ENCODE measurements at regions not wholly inside any gene's neighbourhood (a gene's known extent, or its start where the extent isn't known, plus 50 kb on each side); places are given as distances from the start of the nearest gene placed in this dataset.

DNA sequence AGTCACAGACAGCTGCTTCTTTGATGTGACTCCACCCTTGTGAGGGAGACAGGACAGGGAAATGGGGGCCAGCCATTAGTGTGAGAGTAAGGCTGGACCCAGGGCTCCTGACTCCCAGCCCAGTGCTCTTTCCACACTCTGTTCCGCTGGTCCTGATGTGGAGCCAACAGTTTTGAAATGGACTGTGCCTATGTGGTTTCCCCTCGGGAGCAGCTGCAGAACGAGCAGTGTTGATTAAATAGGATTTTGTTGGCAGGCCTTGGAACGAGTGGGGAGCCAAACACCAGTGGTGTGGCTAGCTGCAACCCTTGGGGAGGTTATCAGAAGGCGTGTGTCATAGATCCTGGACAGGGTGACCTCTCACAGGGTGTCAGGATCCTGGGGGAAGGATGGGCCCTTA, 66.5 kb upstream of the AMPD3 start:
- TF ChIP-seq CTCF (IDR thresholded peaks at IDR 0.05) (no peak), POLR2A (IDR thresholded peaks at IDR 0.05) (no peak)
